Rectal smooth muscle tissue (tissue), 1 donor: ENCODE measurements at regions not wholly inside any gene's neighbourhood (a gene's known extent, or its start where the extent isn't known, plus 50 kb on each side); places are given as distances from the start of the nearest gene placed in this dataset.

Experiments
- H3K27ac ChIP-seq: one replicate; pipeline ENCODE4 v1.7.0; 2013; ENCODE audit warnings: low read depth, low read length, inconsistent platforms
- H3K27me3 ChIP-seq: one replicate; pipeline ENCODE4 v1.7.0; 2013; ENCODE audit warnings: low read length; ENCODE audit not compliant: control insufficient read depth, insufficient read depth
- H3K36me3 ChIP-seq: one replicate; pipeline ENCODE4 v1.7.0; 2013; ENCODE audit warnings: low read length; ENCODE audit not compliant: control insufficient read depth, insufficient read depth
- H3K4me1 ChIP-seq: one replicate; pipeline ENCODE4 v1.7.0; 2013; ENCODE audit warnings: low read length; ENCODE audit not compliant: control insufficient read depth, insufficient read depth
- H3K4me3 ChIP-seq: one replicate; pipeline ENCODE4 v1.7.0; 2013; ENCODE audit warnings: low read length
- H3K9ac ChIP-seq: one replicate; pipeline ENCODE4 v1.7.0; 2013; ENCODE audit warnings: low read length

- H3K27ac ChIP-seq: no peak overlapping the region
- no peaks in the 10 kb centered on the region for H3K27me3 ChIP-seq
Measured at GRCh38 chr21:27079636-27080240, 112.8 kb upstream of the ADAMTS5 start.

GRCh38 chr21:27078915-27079314 is 112.0 kb upstream of the ADAMTS5 start:
- no peak overlapping the region for H3K4me3 ChIP-seq
- no peak overlapping the region for H3K27ac ChIP-seq
- no peaks in the 10 kb centered on the region for H3K36me3 ChIP-seq
- H3K9ac ChIP-seq: no peak overlapping the region
- H3K27me3 ChIP-seq: no peaks in the 10 kb centered on the region
- H3K4me1 ChIP-seq: no peaks in the 10 kb centered on the region

More at GRCh38 chr21:27079636-27080240, 112.8 kb upstream of the ADAMTS5 start:
- Histone ChIP-seq H3K36me3 (no peaks in the 10 kb centered on the region), H3K4me3 (no peak overlapping the region), H3K4me1 (no peaks in the 10 kb centered on the region), H3K9ac (no peak overlapping the region)

GRCh38 chr21:27077501-27077900 is 110.6 kb upstream of the ADAMTS5 start:
- Histone ChIP-seq H3K4me1 (no peaks in the 10 kb centered on the region), H3K9ac (no peak overlapping the region), H3K36me3 (no peaks in the 10 kb centered on the region), H3K27ac (no peak overlapping the region), H3K27me3 (no peaks in the 10 kb centered on the region), H3K4me3 (no peak overlapping the region)

GRCh38 chr21:27076025-27076424 is 109.1 kb upstream of the ADAMTS5 start:
- H3K27me3 ChIP-seq: no peaks in the 10 kb centered on the region
- H3K4me1 ChIP-seq: no peaks in the 10 kb centered on the region
- no peak overlapping the region for H3K27ac ChIP-seq
- no peak overlapping the region for H3K4me3 ChIP-seq
- H3K36me3 ChIP-seq: no peaks in the 10 kb centered on the region
- no peak overlapping the region for H3K9ac ChIP-seq

- no peaks in the 10 kb centered on the region for H3K4me1 ChIP-seq
- no peak overlapping the region for H3K4me3 ChIP-seq
- H3K27ac ChIP-seq: peak overlapping the region; percentile 32
- H3K36me3 ChIP-seq: no peaks in the 10 kb centered on the region
- H3K9ac ChIP-seq: no peak overlapping the region
- H3K27me3 ChIP-seq: no peaks in the 10 kb centered on the region
Measured at GRCh38 chr21:27070861-27071670, 104.2 kb upstream of the ADAMTS5 start.

GRCh38 chr21:27068811-27069210 is 101.9 kb upstream of the ADAMTS5 start:
- Histone ChIP-seq H3K27ac (no peak overlapping the region), H3K4me1 (no peaks in the 10 kb centered on the region), H3K4me3 (no peak overlapping the region), H3K36me3 (no peaks in the 10 kb centered on the region), H3K9ac (no peak overlapping the region), H3K27me3 (no peaks in the 10 kb centered on the region)

GRCh38 chr21:27067226-27067625 is 100.3 kb upstream of the ADAMTS5 start:
- Histone ChIP-seq H3K4me3 (no peak overlapping the region), H3K27ac (no peak overlapping the region), H3K9ac (no peak overlapping the region), H3K4me1 (no peaks in the 10 kb centered on the region), H3K36me3 (no peaks in the 10 kb centered on the region), H3K27me3 (no peaks in the 10 kb centered on the region)

- Histone ChIP-seq H3K27ac (no peak overlapping the region), H3K9ac (no peak overlapping the region), H3K36me3 (no peaks in the 10 kb centered on the region), H3K27me3 (no peaks in the 10 kb centered on the region), H3K4me3 (no peak overlapping the region), H3K4me1 (no peaks in the 10 kb centered on the region)
Measured at GRCh38 chr21:27062443-27062842, 95.6 kb upstream of the ADAMTS5 start.

- H3K27ac ChIP-seq: no peak overlapping the region
- no peaks in the 10 kb centered on the region for H3K27me3 ChIP-seq
- H3K4me3 ChIP-seq: no peak overlapping the region
- no peak overlapping the region for H3K9ac ChIP-seq
- H3K4me1 ChIP-seq: no peaks in the 10 kb centered on the region
- H3K36me3 ChIP-seq: no peaks in the 10 kb centered on the region
Measured at GRCh38 chr21:27061770-27062169, 94.9 kb upstream of the ADAMTS5 start.

- H3K4me3 ChIP-seq: no peak overlapping the region
- no peak overlapping the region for H3K9ac ChIP-seq
- no peaks in the 10 kb centered on the region for H3K27me3 ChIP-seq
- H3K4me1 ChIP-seq: no peaks in the 10 kb centered on the region
- no peaks in the 10 kb centered on the region for H3K36me3 ChIP-seq
- no peak overlapping the region for H3K27ac ChIP-seq
Measured at GRCh38 chr21:27060190-27060589, 93.3 kb upstream of the ADAMTS5 start.

GRCh38 chr21:27058673-27059605 is 92.1 kb upstream of the ADAMTS5 start:
- Histone ChIP-seq H3K4me3 (no peak overlapping the region), H3K27me3 (no peaks in the 10 kb centered on the region), H3K9ac (no peak overlapping the region), H3K27ac (no peak overlapping the region), H3K36me3 (no peaks in the 10 kb centered on the region), H3K4me1 (no peaks in the 10 kb centered on the region)

- H3K4me1 ChIP-seq: no peaks in the 10 kb centered on the region
- no peaks in the 10 kb centered on the region for H3K27me3 ChIP-seq
- no peak overlapping the region for H3K27ac ChIP-seq
- H3K4me3 ChIP-seq: no peak overlapping the region
- H3K9ac ChIP-seq: no peak overlapping the region
- H3K36me3 ChIP-seq: no peaks in the 10 kb centered on the region
Measured at GRCh38 chr21:27057997-27058396, 91.1 kb upstream of the ADAMTS5 start.
